ENCODE measurements at regions not wholly inside any gene's neighbourhood (a gene's known extent, or its start where the extent isn't known, plus 50 kb on each side); places are given as distances from the start of the nearest gene placed in this dataset.

- peak overlapping the region; percentile 86 to 98 for H3K27ac Mint-ChIP-seq
- DNase-seq (ENCODE audit: low spot score in 2 of 2) = peak in 1 of 2 donors; percentile 43
- H3K9me3 Mint-ChIP-seq = peaks cover 8 to 20% of the 10 kb centered on the region in 2 donors
- ATAC-seq = peak; percentile 71 to 82
- peaks cover 13 to 30% of the 10 kb centered on the region in 2 donors for H3K36me3 Mint-ChIP-seq
These were observed 70.5 kb upstream of the XCR1 start for GRCh38 chr3:46097691-46098241.

GRCh38 chr3:46096781-46097180 is 69.5 kb upstream of the XCR1 start:
- Mint-ChIP-seq H3K9me3 (peaks cover 6 to 12% of the 10 kb centered on the region in 2 donors), H3K27ac (peak overlapping the region; percentile 86 to 89), H3K36me3 (peaks cover 13 to 22% of the 10 kb centered on the region in 2 donors)
- DNase-seq (ENCODE audit: low spot score in 2 of 2) (no peak), ATAC-seq (no peak)

DNA sequence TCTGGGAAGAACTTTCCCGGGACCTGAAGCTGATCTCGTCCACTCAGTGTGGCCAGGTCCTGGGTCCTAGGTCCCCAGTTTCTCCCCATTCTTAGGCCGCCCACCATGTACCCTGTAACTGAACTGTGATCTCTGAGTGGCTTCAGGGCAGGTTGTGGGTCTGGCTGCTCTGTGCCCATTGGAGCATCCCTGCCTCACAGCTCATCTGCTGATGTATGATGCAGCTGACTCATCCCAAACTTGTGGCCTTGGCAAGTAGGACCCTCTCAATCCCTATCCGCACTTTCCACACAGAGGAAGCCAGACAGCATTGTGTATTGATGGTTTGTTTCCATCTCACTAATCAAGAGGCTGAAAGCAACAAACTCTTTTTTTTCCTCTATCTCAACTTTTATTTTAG is 69.1 kb upstream of the XCR1 start:
- peak overlapping the region in 1 of 2 donors; percentile 86 for H3K27ac Mint-ChIP-seq

GRCh38 chr3:46095307-46095706 is 68.0 kb upstream of the XCR1 start:
- Mint-ChIP-seq H3K9me3 (no peaks in the 10 kb centered on the region), H3K36me3 (peaks cover 5 to 9% of the 10 kb centered on the region in 2 donors), H3K27ac (no peak overlapping the region)
- no peak for ATAC-seq
- DNase-seq (ENCODE audit: low spot score in 2 of 2) = no peak

More for the DNA sequence above, 69.1 kb upstream of the XCR1 start:
- ATAC-seq (no peak), DNase-seq (ENCODE audit: low spot score in 2 of 2) (no peak)
- peaks cover 9 to 17% of the 10 kb centered on the region in 2 donors for H3K36me3 Mint-ChIP-seq
- peaks cover 2 to 8% of the 10 kb centered on the region in 2 donors for H3K9me3 Mint-ChIP-seq

- DNase-seq (ENCODE audit: low spot score in 2 of 2) (no peak), ATAC-seq (no peak)
- Mint-ChIP-seq H3K9me3 (no peaks in the 10 kb centered on the region), H3K36me3 (peaks cover 5 to 9% of the 10 kb centered on the region in 2 donors), H3K27ac (no peak overlapping the region)
These were observed 67.2 kb upstream of the XCR1 start for GRCh38 chr3:46094506-46094905.

DNA sequence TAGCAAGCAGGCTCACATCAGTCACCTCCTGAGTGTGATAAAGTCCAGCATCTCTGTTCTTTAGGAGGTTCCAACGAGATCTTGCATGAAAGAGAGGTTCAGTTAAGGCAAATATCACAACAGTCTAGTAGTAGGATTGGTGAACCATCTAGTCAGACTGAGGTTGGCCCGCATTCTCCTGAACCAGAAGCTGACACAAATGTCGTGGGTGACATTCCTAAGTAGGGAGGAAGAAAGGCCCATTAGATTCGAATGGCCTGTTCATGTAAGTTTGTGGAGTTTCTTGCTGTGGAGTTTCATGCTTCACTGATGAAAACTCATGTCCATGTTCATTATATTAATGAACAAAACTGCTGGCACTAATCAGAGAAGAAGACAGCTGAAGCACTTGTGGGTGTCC is 66.7 kb upstream of the XCR1 start:
- Mint-ChIP-seq H3K9me3 (no peaks in the 10 kb centered on the region), H3K36me3 (peaks cover 5% of the 10 kb centered on the region in 2 donors), H3K27ac (no peak overlapping the region)
- ATAC-seq (no peak), DNase-seq (ENCODE audit: low spot score in 2 of 2) (no peak)

DNA sequence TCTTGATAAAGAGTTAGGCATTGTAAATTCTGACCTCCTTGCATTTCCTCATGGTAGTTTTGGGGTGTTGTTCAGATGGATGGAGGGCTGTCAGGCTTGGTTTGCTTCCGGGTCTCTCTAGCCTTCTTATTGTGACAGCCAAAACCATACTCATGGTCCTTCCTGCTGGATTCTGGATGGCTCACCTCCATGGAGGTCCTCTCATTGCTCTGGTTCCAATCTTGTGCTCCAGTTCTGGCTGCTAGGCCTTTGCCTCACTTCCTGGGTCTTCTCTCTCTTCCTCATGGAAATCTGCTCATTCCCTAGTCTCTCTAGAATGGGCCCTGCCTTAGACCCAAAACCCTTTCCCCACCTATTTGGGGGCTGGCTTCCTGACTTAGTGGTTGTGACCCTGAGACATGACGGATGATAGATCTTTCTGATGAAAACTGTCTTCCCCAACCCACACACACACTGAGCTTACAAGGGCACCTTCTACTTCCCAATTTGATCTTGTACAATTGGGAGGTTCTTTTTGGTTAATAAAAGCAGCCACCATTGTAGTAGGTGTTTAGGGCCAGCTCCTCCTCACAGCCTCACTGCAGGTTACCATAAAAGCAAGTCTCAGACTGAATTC is 66.2 kb upstream of the XCR1 start:
- ATAC-seq (no peak), DNase-seq (ENCODE audit: low spot score in 2 of 2) (no peak)
- no peaks in the 10 kb centered on the region for H3K9me3 Mint-ChIP-seq
- peaks cover 5% of the 10 kb centered on the region in 2 donors for H3K36me3 Mint-ChIP-seq
- H3K27ac Mint-ChIP-seq = no peak overlapping the region

DNA sequence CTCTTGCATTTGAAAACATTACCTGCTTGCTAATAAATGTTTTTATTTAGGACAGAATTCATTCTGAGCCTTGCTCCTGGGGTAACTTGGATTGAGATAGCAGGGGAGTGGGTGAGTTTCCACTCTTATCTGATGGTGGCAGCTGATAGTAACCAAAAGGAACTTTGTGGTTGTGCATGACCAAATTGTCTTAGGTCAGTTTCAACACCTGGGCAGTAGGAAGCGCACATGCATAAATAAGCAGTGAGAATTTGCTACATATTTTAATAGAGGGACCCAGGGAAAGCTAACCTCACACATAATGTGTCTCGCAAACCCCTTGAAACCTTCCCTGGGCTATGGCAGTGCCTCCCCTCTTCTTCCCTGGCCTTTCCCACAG is 65.4 kb upstream of the XCR1 start:
- no peak for DNase-seq (ENCODE audit: low spot score in 2 of 2)
- H3K36me3 Mint-ChIP-seq = peaks cover 5% of the 10 kb centered on the region in 2 donors

GRCh38 chr3:46091741-46092701 is 64.7 kb upstream of the XCR1 start:
- Mint-ChIP-seq H3K27ac (no peak overlapping the region), H3K36me3 (peaks cover 5% of the 10 kb centered on the region in 2 donors), H3K9me3 (no peaks in the 10 kb centered on the region)
- ATAC-seq = no peak
- DNase-seq (ENCODE audit: low spot score in 2 of 2) = no peak

More for the DNA sequence above, 65.4 kb upstream of the XCR1 start:
- ATAC-seq = no peak
- Mint-ChIP-seq H3K9me3 (no peaks in the 10 kb centered on the region), H3K27ac (no peak overlapping the region)

DNA sequence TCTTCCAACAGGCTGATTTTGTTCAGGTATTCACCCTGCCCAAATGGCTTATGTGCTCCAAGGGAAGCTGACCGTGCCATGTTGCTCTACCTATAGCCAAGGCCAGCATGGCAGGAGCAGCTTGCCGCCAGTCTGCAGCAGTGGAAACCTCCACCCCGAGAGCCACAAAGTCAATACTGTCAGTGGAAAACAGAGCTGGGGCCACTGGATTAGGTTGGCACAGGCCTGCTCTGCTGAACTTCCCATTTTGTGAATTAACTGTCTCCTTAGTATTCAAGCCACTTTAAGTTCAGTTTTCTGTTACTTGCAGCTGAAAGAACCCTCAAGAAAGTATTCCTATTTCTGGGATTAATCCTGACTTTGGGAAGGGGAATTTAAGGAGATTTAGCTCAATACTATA is 63.8 kb upstream of the XCR1 start:
- no peak for DNase-seq (ENCODE audit: low spot score in 2 of 2)
- H3K27ac Mint-ChIP-seq = no peak overlapping the region
- no peaks in the 10 kb centered on the region for H3K9me3 Mint-ChIP-seq
- peaks cover 5% of the 10 kb centered on the region in 2 donors for H3K36me3 Mint-ChIP-seq
- ATAC-seq = no peak

- DNase-seq (ENCODE audit: low spot score in 2 of 2) = no peak
- Mint-ChIP-seq H3K9me3 (no peaks in the 10 kb centered on the region), H3K36me3 (peaks cover 5% of the 10 kb centered on the region in 2 donors), H3K27ac (no peak overlapping the region)
- ATAC-seq = peak; percentile 82 to 90
These were observed 62.9 kb upstream of the XCR1 start for GRCh38 chr3:46090161-46090591.

- DNase-seq (ENCODE audit: low spot score in 2 of 2) (peak in 1 of 2 donors; percentile 33), ATAC-seq (peak; percentile 80 to 85)
- H3K9me3 Mint-ChIP-seq = no peaks in the 10 kb centered on the region
- peaks cover 5% of the 10 kb centered on the region in 2 donors for H3K36me3 Mint-ChIP-seq
- H3K27ac Mint-ChIP-seq = no peak overlapping the region
These were observed 62.1 kb upstream of the XCR1 start for GRCh38 chr3:46089237-46090011.

DNA sequence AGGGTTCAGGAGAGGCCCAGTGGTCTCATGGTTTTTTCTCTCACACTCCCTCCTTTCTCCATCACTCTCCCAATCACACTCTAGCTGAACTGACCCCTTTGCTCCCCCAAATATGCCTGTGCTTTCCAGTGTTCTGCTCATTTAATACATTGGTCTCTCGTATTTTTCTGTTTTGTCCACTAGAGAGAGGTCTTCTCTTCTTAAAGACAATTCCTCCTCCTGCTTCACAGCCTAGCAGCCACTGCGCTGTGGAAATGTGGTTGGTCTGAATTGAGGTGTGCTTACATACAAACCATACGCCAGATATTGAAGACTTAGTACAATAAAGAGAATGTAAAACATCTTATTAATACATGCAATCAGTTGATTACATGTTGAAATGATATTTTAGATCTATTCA is 60.6 kb upstream of the XCR1 start:
- ATAC-seq (no peak), DNase-seq (ENCODE audit: low spot score in 2 of 2) (no peak)
- no peak overlapping the region for H3K27ac Mint-ChIP-seq
- no peaks in the 10 kb centered on the region for H3K36me3 Mint-ChIP-seq
- no peaks in the 10 kb centered on the region for H3K9me3 Mint-ChIP-seq

GRCh38 chr3:46086986-46087385 is 59.7 kb upstream of the XCR1 start:
- ATAC-seq (no peak), DNase-seq (ENCODE audit: low spot score in 2 of 2) (no peak)
- Mint-ChIP-seq H3K9me3 (no peaks in the 10 kb centered on the region), H3K27ac (no peak overlapping the region), H3K36me3 (no peaks in the 10 kb centered on the region)

DNA sequence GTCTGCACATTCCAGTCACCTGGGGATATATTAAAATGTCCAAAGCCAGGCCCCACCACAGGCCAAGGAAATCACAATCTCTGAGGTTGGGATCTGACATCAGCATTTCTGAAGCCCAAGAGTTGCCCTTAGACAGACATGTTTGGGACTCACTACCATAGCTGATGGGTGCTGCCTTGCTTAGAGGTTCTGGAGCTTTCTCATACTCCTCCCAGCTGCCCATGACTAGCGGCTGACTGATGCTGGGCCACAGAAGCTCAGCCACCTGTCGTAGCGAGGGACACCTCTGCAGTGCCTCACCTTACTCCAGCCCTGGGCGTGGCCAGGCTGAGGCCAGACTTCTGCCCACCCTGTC is 58.8 kb upstream of the XCR1 start:
- H3K36me3 Mint-ChIP-seq = no peaks in the 10 kb centered on the region
- DNase-seq (ENCODE audit: low spot score in 2 of 2) (no peak), ATAC-seq (no peak)
- H3K27ac Mint-ChIP-seq = no peak overlapping the region
- no peaks in the 10 kb centered on the region for H3K9me3 Mint-ChIP-seq

DNA sequence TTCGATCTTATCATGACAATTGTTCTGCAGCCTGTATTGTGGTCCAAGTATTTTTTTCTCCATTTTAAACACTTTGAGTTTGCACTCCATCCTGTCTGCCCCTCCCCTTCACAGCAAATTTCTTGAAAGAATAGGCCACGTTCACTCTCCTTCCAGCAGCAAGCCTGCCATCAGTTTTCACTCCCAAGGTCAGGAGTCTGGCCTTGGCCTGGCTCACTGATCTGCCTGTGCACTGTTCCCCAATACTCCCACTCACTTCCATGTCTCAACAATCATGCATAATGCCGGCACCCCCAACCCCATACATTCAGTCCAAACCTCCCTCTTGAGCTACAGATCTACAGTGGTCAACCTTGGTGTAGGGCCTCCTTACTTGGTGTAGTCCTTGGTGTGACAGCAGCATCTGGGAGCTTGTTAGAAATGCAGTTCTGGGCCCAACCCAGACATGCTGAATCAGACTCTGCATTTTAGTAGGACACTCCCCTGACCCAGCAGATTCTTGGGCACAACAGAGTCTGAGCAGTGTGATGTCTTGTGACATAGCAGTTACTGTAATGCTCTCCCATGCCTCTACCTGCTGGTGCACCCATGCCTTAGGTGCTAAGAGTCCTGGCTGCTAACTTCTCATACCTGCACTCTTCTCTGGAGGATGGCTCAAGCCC is 58.3 kb upstream of the XCR1 start:
- no peak overlapping the region for H3K27ac Mint-ChIP-seq
- no peaks in the 10 kb centered on the region for H3K36me3 Mint-ChIP-seq
- H3K9me3 Mint-ChIP-seq = no peaks in the 10 kb centered on the region
- DNase-seq (ENCODE audit: low spot score in 2 of 2) (no peak), ATAC-seq (no peak)

Data from activated naive CD4-positive, alpha-beta T cell treated with anti-CD3 and anti-CD28 coated beads, Interleukin-2, amount 50 U/mL, for 72 hours (primary cell).